Mesodermal cell (in vitro differentiated cells): ENCODE measurements at regions not wholly inside any gene's neighbourhood (a gene's known extent, or its start where the extent isn't known, plus 50 kb on each side); places are given as distances from the start of the nearest gene placed in this dataset.

Experiments used
- H3K27ac ChIP-seq: 2 replicates; pipeline ENCODE4 v1.7.0; 2013; ENCODE audit warnings: mild to moderate bottlenecking, low read depth, low read length, moderate library complexity; ENCODE audit not compliant: severe bottlenecking
- H3K36me3 ChIP-seq: 2 replicates; pipeline ENCODE4 v1.7.1; 2013; ENCODE audit warnings: mild to moderate bottlenecking, low read length, moderate library complexity; ENCODE audit not compliant: control insufficient read depth, insufficient read depth
- H3K4me1 ChIP-seq: one replicate; pipeline ENCODE4 v1.7.1; 2013; ENCODE audit warnings: mild to moderate bottlenecking, low read length; ENCODE audit not compliant: insufficient read depth, control insufficient read depth, poor library complexity, severe bottlenecking
- H3K4me3 ChIP-seq: 2 replicates; pipeline ENCODE4 v1.7.0; 2013; ENCODE audit warnings: low read length, control low read depth, mild to moderate bottlenecking; ENCODE audit not compliant: insufficient read depth, poor library complexity, severe bottlenecking; ENCODE audit errors: extremely low read depth
- H3K9me3 ChIP-seq: 2 replicates; pipeline ENCODE4 v1.7.1; 2013; ENCODE audit warnings: mild to moderate bottlenecking, low read length, moderate library complexity; ENCODE audit not compliant: control insufficient read depth
- WGBS, 2 experiments: methylation state at CpG; one replicate each; pipeline ENCODE4 v1.1.5; 2013; ENCODE audit warnings: missing lambda C conversion rate in 2 of 2; ENCODE audit not compliant: insufficient coverage in 2 of 2; 5-methylcytosine and 5-hydroxymethylcytosine counted together

GRCh38 chr5:44506561-44506960, 117.3 kb upstream of the FGF10 start:
- no peaks in the 10 kb centered on the region for H3K4me1 ChIP-seq
- no peak overlapping the region for H3K4me3 ChIP-seq
- no peaks in the 10 kb centered on the region for H3K36me3 ChIP-seq
- no peak overlapping the region for H3K27ac ChIP-seq
- no peaks in the 10 kb centered on the region for H3K9me3 ChIP-seq
- 33 to 40% methylated on average over 1 of the region's 3 CpGs for WGBS, 2 experiments

GRCh38 chr5:44499381-44499780, 110.2 kb upstream of the FGF10 start:
- WGBS, 2 experiments: 80% methylated on average over 1 of the region's 1 CpG; no CpG with 5 or more reads in 1 of the 2 experiments
- H3K27ac ChIP-seq: no peak overlapping the region
- no peaks in the 10 kb centered on the region for H3K4me1 ChIP-seq
- no peaks in the 10 kb centered on the region for H3K36me3 ChIP-seq
- H3K9me3 ChIP-seq: no peaks in the 10 kb centered on the region
- H3K4me3 ChIP-seq: no peak overlapping the region

GRCh38 chr5:44497606-44498005, 108.4 kb upstream of the FGF10 start:
- H3K27ac ChIP-seq: no peak overlapping the region
- no peaks in the 10 kb centered on the region for H3K36me3 ChIP-seq
- no peaks in the 10 kb centered on the region for H3K9me3 ChIP-seq
- no peaks in the 10 kb centered on the region for H3K4me1 ChIP-seq
- WGBS, 2 experiments: 100% methylated on average over 1 of the region's 1 CpG; no CpG with 5 or more reads in 1 of the 2 experiments
- no peak overlapping the region for H3K4me3 ChIP-seq

- WGBS, 2 experiments: no CpG with 5 or more reads among the region's 1 CpG
- H3K9me3 ChIP-seq: peaks cover 4% of the 10 kb centered on the region
- no peak overlapping the region for H3K27ac ChIP-seq
- no peaks in the 10 kb centered on the region for H3K4me1 ChIP-seq
- no peak overlapping the region for H3K4me3 ChIP-seq
- no peaks in the 10 kb centered on the region for H3K36me3 ChIP-seq
These were observed 106.1 kb upstream of the FGF10 start for GRCh38 chr5:44495280-44495679.

- Histone ChIP-seq H3K9me3 (peaks cover 4% of the 10 kb centered on the region), H3K27ac (no peak overlapping the region), H3K4me3 (no peak overlapping the region), H3K36me3 (no peaks in the 10 kb centered on the region), H3K4me1 (no peaks in the 10 kb centered on the region)
- 100% methylated on average over 1 of the region's 1 CpG; no CpG with 5 or more reads in 1 of the 2 experiments for WGBS, 2 experiments
These were observed 100.5 kb upstream of the FGF10 start for GRCh38 chr5:44489759-44490158.

- Histone ChIP-seq H3K36me3 (no peaks in the 10 kb centered on the region), H3K4me1 (no peaks in the 10 kb centered on the region), H3K9me3 (no peaks in the 10 kb centered on the region), H3K4me3 (no peak overlapping the region), H3K27ac (no peak overlapping the region)
- no CpG with 5 or more reads among the region's 1 CpG for WGBS, 2 experiments
These were observed 97.4 kb upstream of the FGF10 start for GRCh38 chr5:44486591-44486990.

GRCh38 chr5:44454002-44454401, 64.8 kb upstream of the FGF10 start:
- no peaks in the 10 kb centered on the region for H3K9me3 ChIP-seq
- H3K27ac ChIP-seq: no peak overlapping the region
- H3K4me1 ChIP-seq: no peaks in the 10 kb centered on the region
- H3K36me3 ChIP-seq: no peaks in the 10 kb centered on the region
- no peak overlapping the region for H3K4me3 ChIP-seq
- WGBS, 2 experiments: 86 to 88% methylated on average over 1 to 2 of the region's 4 CpGs

- Histone ChIP-seq H3K4me1 (no peaks in the 10 kb centered on the region), H3K36me3 (no peaks in the 10 kb centered on the region)
These were observed 57.2 kb upstream of the FGF10 start for GRCh38 chr5:44446399-44446798.

GRCh38 chr5:44443172-44443571, 54.0 kb upstream of the FGF10 start:
- H3K9me3 ChIP-seq: no peaks in the 10 kb centered on the region
- no peaks in the 10 kb centered on the region for H3K36me3 ChIP-seq
- H3K4me1 ChIP-seq: no peaks in the 10 kb centered on the region
- H3K27ac ChIP-seq: no peak overlapping the region
- no peak overlapping the region for H3K4me3 ChIP-seq
- 60% methylated on average over 1 of the region's 2 CpGs; no CpG with 5 or more reads in 1 of the 2 experiments for WGBS, 2 experiments

More at GRCh38 chr5:44446399-44446798, 57.2 kb upstream of the FGF10 start:
- Histone ChIP-seq H3K9me3 (no peaks in the 10 kb centered on the region), H3K4me3 (no peak overlapping the region), H3K27ac (peak overlapping the region; percentile 44)

GRCh38 chr5:44441460-44441859, 52.2 kb upstream of the FGF10 start:
- Histone ChIP-seq H3K4me1 (no peaks in the 10 kb centered on the region), H3K36me3 (no peaks in the 10 kb centered on the region), H3K4me3 (no peak overlapping the region), H3K9me3 (no peaks in the 10 kb centered on the region), H3K27ac (no peak overlapping the region)

GRCh38 chr5:44440186-44440585, 51.0 kb upstream of the FGF10 start:
- H3K27ac ChIP-seq: no peak overlapping the region
- no peaks in the 10 kb centered on the region for H3K4me1 ChIP-seq
- H3K9me3 ChIP-seq: no peaks in the 10 kb centered on the region
- no peak overlapping the region for H3K4me3 ChIP-seq
- H3K36me3 ChIP-seq: no peaks in the 10 kb centered on the region
